SK-N-SH (cell line): ENCODE measurements at regions not wholly inside any gene's neighbourhood (a gene's known extent, or its start where the extent isn't known, plus 50 kb on each side); places are given as distances from the start of the nearest gene placed in this dataset.

Experiments used
- ELF1 ChIP-seq: IDR thresholded peaks from 2 replicates; pipeline ENCODE4 v1.4.0; 2012
- EP300 ChIP-seq, 2 experiments: IDR thresholded peaks; 2 replicates each; pipeline versions ENCODE4 v1.4.0 to v1.6.1; 2012; ENCODE audit warnings: borderline replicate concordance in 1 of 2, low read depth in 1 of 2, low read length in 1 of 2
- NFIC ChIP-seq: IDR thresholded peaks from 2 replicates; pipeline ENCODE4 v1.4.0; 2012; ENCODE audit warnings: borderline replicate concordance
- POLR2AphosphoS5 ChIP-seq: IDR thresholded peaks from 2 replicates; pipeline ENCODE4 v1.6.1; 2012; ENCODE audit warnings: low read depth, low read length
- TF ChIP-seq, protein P1 (sequence below): fragments of 200-600 bp; sonication (generic); IDR thresholded peaks from 2 replicates; pipeline ENCODE4 v1.6.1; 2017; ENCODE audit warnings: antibody characterized with exemption, mild to moderate bottlenecking, moderate library complexity
- TF ChIP-seq, protein P2 (sequence below): IDR thresholded peaks from 2 replicates; pipeline ENCODE4 v1.4.0; 2012; ENCODE audit warnings: low read depth, borderline replicate concordance

DNA sequence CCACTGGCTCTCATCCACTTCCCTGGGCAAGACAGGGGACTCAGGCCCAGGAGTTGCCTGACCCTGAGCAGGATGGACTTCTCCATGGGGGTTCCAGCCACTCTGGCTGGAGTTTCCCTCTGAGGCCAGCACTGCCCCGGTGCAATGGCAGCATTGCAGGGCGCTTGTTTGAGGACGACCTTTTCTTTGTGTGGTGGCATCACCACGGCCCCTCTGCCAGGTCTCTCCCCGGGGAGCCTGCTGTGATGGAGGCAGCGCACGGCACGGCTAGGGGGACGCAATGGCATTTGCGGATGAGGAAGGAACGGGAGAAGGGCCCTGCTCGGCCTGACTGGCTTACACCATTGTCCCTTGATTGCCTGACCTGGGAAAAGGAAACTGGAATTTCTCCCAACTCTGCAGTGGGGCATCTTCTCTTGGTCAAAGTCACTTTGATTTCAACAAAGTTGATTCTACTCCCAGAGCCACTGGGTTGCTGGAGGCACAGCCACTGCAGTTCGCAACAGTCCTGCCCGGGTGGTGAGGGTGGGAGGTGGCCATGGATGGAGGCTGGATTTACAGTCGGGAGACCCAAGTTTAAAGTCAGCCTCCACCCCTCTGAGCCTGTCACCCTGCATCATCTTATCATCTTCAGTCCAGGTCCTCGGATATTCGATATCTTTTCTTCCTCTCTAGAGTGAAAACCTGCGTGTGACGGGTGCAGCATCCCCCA is 82.9 kb upstream of the ZNF469 start:
- TF ChIP-seq EP300 (IDR thresholded peaks at IDR 0.05; ENCODE audit: borderline replicate concordance in 1 of 2, low read depth in 1 of 2, low read length in 1 of 2) = no peak
- TF ChIP-seq, protein P1, sequence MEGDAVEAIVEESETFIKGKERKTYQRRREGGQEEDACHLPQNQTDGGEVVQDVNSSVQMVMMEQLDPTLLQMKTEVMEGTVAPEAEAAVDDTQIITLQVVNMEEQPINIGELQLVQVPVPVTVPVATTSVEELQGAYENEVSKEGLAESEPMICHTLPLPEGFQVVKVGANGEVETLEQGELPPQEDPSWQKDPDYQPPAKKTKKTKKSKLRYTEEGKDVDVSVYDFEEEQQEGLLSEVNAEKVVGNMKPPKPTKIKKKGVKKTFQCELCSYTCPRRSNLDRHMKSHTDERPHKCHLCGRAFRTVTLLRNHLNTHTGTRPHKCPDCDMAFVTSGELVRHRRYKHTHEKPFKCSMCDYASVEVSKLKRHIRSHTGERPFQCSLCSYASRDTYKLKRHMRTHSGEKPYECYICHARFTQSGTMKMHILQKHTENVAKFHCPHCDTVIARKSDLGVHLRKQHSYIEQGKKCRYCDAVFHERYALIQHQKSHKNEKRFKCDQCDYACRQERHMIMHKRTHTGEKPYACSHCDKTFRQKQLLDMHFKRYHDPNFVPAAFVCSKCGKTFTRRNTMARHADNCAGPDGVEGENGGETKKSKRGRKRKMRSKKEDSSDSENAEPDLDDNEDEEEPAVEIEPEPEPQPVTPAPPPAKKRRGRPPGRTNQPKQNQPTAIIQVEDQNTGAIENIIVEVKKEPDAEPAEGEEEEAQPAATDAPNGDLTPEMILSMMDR = no peak
- TF ChIP-seq POLR2AphosphoS5 = no peak
- no peak for TF ChIP-seq ELF1
- no peak for TF ChIP-seq NFIC
- TF ChIP-seq, protein P2, sequence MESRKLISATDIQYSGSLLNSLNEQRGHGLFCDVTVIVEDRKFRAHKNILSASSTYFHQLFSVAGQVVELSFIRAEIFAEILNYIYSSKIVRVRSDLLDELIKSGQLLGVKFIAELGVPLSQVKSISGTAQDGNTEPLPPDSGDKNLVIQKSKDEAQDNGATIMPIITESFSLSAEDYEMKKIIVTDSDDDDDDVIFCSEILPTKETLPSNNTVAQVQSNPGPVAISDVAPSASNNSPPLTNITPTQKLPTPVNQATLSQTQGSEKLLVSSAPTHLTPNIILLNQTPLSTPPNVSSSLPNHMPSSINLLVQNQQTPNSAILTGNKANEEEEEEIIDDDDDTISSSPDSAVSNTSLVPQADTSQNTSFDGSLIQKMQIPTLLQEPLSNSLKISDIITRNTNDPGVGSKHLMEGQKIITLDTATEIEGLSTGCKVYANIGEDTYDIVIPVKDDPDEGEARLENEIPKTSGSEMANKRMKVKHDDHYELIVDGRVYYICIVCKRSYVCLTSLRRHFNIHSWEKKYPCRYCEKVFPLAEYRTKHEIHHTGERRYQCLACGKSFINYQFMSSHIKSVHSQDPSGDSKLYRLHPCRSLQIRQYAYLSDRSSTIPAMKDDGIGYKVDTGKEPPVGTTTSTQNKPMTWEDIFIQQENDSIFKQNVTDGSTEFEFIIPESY = no peak
